SH-SY5Y (cell line): ENCODE measurements at regions not wholly inside any gene's neighbourhood (a gene's known extent, or its start where the extent isn't known, plus 50 kb on each side); places are given as distances from the start of the nearest gene placed in this dataset.

Experiments
- GATA2 ChIP-seq: IDR thresholded peaks from 2 replicates; pipeline ENCODE4 v1.6.1; 2011; ENCODE audit warnings: mild to moderate bottlenecking, low read depth, low read length
- GATA3 ChIP-seq: IDR thresholded peaks from 2 replicates; pipeline ENCODE4 v1.6.1; 2011; ENCODE audit warnings: low read depth, mild to moderate bottlenecking, low read length, moderate library complexity

GRCh38 chr14:61168141-61168540 lies 113.0 kb downstream of the TMEM30B start:
- TF ChIP-seq GATA3 (no peak), GATA2 (no peak)

GRCh38 chr14:61167642-61168041 lies 113.5 kb downstream of the TMEM30B start:
- peak; percentile 96 for TF ChIP-seq GATA3
- TF ChIP-seq GATA2 = peak; percentile 70; the same call in 1 of the 2 replicates

- TF ChIP-seq GATA3 (no peak), GATA2 (no peak)
Measured at GRCh38 chr14:61160798-61161197, 120.3 kb downstream of the TMEM30B start.

GRCh38 chr14:61154641-61155040 lies 126.5 kb downstream of the TMEM30B start:
- TF ChIP-seq GATA3 = no peak
- no peak for TF ChIP-seq GATA2

- TF ChIP-seq GATA2 = no peak
- no peak for TF ChIP-seq GATA3
Measured at GRCh38 chr14:61153914-61154545, 127.1 kb downstream of the TMEM30B start.

- no peak for TF ChIP-seq GATA3
- TF ChIP-seq GATA2 = no peak
Measured at GRCh38 chr14:61153431-61153830, 127.7 kb downstream of the TMEM30B start.

GRCh38 chr14:61152851-61153364 lies 128.2 kb downstream of the TMEM30B start:
- TF ChIP-seq GATA2 (no peak), GATA3 (no peak)

- TF ChIP-seq GATA2 (no peak), GATA3 (no peak)
Measured at GRCh38 chr14:61151251-61151650, 129.9 kb downstream of the TMEM30B start.

GRCh38 chr14:61150851-61151250 lies 130.3 kb downstream of the TMEM30B start:
- TF ChIP-seq GATA2 (no peak), GATA3 (no peak)

- TF ChIP-seq GATA3 (no peak), GATA2 (no peak)
Measured at GRCh38 chr14:61149896-61150295, 131.2 kb downstream of the TMEM30B start.

GRCh38 chr14:61148742-61149350 lies 132.3 kb downstream of the TMEM30B start:
- TF ChIP-seq GATA2 (no peak), GATA3 (no peak)

GRCh38 chr14:61147831-61148549 lies 133.1 kb downstream of the TMEM30B start:
- TF ChIP-seq GATA2 (no peak), GATA3 (no peak)

GRCh38 chr14:61147381-61147821 lies 133.7 kb downstream of the TMEM30B start:
- TF ChIP-seq GATA2 (no peak), GATA3 (no peak)

- TF ChIP-seq GATA3 (no peak), GATA2 (no peak)
Measured at GRCh38 chr14:61146899-61147298, 134.2 kb downstream of the TMEM30B start.

- TF ChIP-seq GATA3 (no peak), GATA2 (no peak)
Measured at GRCh38 chr14:61145903-61146481, 135.1 kb downstream of the TMEM30B start.
